ENCODE measurements at regions not wholly inside any gene's neighbourhood (a gene's known extent, or its start where the extent isn't known, plus 50 kb on each side); places are given as distances from the start of the nearest gene placed in this dataset.

DNA sequence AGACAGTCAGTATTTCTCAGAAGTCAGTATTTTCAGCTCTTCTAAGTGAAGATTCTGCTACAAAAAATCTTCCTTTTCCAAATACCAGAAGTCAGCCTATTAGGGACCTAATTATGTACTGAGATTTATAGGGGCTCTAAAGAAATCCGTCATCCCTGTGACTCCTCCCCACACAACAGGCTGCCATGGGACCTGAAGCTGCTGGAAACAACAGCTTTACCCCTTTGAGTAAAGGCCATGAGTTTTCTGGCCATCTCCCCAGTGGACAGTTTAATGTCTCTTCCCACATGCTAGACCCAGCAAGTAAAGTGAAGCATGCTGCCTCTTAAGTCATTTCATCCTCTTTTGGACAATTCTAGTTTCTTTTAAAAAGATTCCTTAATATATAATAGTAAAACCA lies 255.7 kb upstream of the ACVR2A start:
- in situ Hi-C loops (cut with MboI; ENCODE audit: low pct_unique_long_range_greater_than_20kb, low sequenced_read_pairs, unreplicated experiment) = no loop called here
- DNase-seq (ENCODE audit: low spot score) = no peak

DNA sequence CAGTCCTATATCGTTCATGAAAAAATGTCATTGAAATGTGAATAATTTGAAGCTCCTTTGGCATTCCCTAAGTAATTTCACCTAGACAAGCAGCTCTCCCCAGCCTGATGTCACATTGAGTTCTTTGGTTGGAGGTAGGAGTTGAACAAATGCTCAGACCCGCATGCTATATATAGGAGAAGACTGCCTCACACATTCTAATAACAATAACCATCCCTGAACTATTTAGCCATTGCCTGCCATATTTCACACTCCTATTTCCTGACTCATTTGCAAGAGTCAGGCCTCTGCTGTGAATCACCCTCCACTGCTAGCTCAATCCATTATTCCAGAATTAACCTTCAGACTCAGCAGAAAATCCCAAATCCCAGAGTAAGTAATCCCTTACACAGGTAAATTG lies 256.6 kb upstream of the ACVR2A start:
- TF ChIP-seq, protein P1, sequence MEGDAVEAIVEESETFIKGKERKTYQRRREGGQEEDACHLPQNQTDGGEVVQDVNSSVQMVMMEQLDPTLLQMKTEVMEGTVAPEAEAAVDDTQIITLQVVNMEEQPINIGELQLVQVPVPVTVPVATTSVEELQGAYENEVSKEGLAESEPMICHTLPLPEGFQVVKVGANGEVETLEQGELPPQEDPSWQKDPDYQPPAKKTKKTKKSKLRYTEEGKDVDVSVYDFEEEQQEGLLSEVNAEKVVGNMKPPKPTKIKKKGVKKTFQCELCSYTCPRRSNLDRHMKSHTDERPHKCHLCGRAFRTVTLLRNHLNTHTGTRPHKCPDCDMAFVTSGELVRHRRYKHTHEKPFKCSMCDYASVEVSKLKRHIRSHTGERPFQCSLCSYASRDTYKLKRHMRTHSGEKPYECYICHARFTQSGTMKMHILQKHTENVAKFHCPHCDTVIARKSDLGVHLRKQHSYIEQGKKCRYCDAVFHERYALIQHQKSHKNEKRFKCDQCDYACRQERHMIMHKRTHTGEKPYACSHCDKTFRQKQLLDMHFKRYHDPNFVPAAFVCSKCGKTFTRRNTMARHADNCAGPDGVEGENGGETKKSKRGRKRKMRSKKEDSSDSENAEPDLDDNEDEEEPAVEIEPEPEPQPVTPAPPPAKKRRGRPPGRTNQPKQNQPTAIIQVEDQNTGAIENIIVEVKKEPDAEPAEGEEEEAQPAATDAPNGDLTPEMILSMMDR (IDR thresholded peaks at IDR 0.05; ENCODE audit: extremely low read depth, insufficient read depth, missing control alignments) = no peak
- DNase-seq (ENCODE audit: low spot score) = no peak
- in situ Hi-C loops (cut with MboI; ENCODE audit: low pct_unique_long_range_greater_than_20kb, low sequenced_read_pairs, unreplicated experiment) = no loop called here

More for the DNA sequence above, 255.7 kb upstream of the ACVR2A start:
- TF ChIP-seq, protein P1 (IDR thresholded peaks at IDR 0.05; ENCODE audit: extremely low read depth, insufficient read depth, missing control alignments) = no peak

DNA sequence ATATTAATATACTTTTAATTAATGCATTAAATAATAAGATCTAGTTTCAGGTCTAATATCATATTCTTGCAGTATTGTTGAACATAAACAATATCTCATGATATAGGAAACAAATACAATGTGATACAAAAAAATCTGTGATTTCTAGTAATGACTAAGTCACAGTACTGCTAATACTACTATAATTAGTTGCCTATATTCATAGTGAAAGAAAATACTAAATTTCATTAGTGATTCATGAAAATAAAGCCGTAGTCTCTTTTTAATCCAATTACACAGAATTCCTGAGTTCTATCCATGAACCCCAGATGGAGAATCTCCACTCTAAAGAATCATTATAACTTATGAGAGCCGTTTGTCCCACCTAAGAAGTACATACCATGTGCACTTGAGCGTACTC lies 266.3 kb upstream of the ACVR2A start:
- TF ChIP-seq, protein P1 (IDR thresholded peaks at IDR 0.05; ENCODE audit: extremely low read depth, insufficient read depth, missing control alignments) = no peak
- in situ Hi-C loops (cut with MboI; ENCODE audit: low pct_unique_long_range_greater_than_20kb, low sequenced_read_pairs, unreplicated experiment) = no loop called here
- DNase-seq (ENCODE audit: low spot score) = no peak

DNA sequence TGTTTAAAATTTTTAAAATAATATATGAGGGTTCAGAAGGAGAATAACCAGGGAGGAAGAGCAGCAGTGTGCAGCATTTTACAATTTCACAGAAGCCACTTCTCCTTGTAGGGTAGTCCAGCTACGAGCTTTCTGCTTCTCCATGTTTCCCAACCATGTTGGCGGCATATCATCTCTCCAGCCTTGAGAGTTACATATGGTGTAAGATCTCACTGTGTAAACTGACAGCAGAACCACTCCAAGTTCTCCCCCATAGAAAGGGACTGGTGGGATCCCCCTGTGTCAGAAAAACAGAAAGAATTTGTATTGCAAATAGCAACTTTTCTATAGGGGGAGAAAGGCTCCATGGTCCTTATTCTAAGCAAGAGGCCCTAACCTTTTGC lies 266.8 kb upstream of the ACVR2A start:
- DNase-seq (ENCODE audit: low spot score) = no peak
- TF ChIP-seq, protein P1 (IDR thresholded peaks at IDR 0.05; ENCODE audit: extremely low read depth, insufficient read depth, missing control alignments) = no peak
- in situ Hi-C loops (cut with MboI; ENCODE audit: low pct_unique_long_range_greater_than_20kb, low sequenced_read_pairs, unreplicated experiment) = no loop called here

DNA sequence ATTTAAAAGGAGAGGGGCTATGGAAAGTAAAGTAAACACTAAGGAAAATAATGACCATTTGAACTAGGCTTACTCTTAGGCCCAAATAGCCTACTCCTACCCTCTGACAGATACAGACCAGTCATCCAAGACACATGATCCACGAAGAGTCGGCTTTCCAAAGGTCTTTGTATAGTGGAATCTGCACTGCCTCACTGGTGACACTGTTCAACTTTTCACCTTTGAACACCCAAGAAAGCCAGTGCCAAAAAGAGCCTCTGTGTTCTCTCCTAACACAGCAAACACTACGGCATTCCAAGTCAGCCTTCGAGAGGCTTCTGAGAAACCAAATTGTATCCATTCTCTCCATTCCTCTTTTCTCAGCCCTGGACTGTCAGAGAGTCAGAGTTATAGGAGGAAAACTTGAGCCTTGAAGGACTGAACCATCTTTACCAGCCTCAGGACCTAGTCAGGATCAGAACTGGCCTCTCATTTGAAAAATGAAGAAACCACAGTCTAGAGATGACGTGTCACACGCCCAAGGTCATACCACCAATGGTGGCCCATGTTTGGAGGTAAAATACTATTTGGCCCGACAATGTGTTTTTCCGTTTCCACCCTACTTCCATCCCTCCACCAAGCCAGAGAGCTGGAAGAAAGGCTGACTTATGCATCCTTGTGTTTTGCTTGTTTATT lies 267.4 kb upstream of the ACVR2A start:
- TF ChIP-seq, protein P1 (IDR thresholded peaks at IDR 0.05; ENCODE audit: extremely low read depth, insufficient read depth, missing control alignments) = no peak
- in situ Hi-C loops (cut with MboI; ENCODE audit: low pct_unique_long_range_greater_than_20kb, low sequenced_read_pairs, unreplicated experiment) = no loop called here
- no peak for DNase-seq (ENCODE audit: low spot score)

DNA sequence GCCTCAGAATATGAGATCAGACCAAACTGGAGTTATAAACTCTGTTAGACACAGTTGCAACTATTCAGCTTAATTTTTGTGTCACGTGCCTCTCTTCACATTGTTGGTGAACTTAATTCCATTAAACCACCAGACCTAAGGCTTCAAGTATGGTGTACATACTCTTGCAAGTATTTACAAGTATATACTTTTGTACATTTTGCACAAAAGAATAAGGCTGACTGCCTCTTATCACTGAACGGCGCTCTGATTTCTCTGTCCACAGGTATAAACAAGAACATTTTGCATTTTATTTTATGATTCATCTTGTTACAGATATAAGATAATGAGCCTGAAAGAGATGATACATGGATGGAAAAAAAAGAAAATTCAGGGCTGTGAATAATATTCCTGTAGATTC lies 269.7 kb upstream of the ACVR2A start:
- TF ChIP-seq, protein P1 (IDR thresholded peaks at IDR 0.05; ENCODE audit: extremely low read depth, insufficient read depth, missing control alignments) = no peak
- in situ Hi-C loops (cut with MboI; ENCODE audit: low pct_unique_long_range_greater_than_20kb, low sequenced_read_pairs, unreplicated experiment) = no loop called here
- DNase-seq (ENCODE audit: low spot score) = no peak

Measured in GM13977 (cell line).